ENCODE measurements at regions not wholly inside any gene's neighbourhood (a gene's known extent, or its start where the extent isn't known, plus 50 kb on each side); places are given as distances from the start of the nearest gene placed in this dataset.

DNA sequence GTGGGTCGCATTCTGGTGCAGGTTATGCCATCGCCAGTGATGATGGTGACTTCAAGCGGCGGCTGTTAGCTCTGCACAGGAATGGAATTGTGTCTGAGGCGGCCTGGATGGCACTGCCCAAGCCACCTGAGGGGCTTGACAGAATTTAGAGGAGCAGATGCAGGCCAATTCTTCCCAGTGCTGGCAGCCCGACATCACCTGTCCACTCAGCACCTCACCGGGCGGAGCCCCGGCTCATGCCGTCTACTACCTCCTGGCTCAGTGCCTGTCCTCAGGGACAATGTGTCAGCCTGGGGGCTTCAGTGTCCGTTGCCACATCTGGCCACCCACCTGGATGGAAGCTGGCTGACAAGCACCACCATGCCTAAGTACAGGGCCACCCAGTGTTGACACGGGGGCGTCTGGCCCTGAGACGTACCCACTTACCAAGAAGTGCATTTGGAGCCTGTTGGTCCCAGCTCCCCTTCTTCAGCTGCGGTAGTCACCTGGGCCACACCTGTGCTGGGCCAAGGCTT, 420.5 kb upstream of the MKI67 start:
- TF ChIP-seq, protein P1, sequence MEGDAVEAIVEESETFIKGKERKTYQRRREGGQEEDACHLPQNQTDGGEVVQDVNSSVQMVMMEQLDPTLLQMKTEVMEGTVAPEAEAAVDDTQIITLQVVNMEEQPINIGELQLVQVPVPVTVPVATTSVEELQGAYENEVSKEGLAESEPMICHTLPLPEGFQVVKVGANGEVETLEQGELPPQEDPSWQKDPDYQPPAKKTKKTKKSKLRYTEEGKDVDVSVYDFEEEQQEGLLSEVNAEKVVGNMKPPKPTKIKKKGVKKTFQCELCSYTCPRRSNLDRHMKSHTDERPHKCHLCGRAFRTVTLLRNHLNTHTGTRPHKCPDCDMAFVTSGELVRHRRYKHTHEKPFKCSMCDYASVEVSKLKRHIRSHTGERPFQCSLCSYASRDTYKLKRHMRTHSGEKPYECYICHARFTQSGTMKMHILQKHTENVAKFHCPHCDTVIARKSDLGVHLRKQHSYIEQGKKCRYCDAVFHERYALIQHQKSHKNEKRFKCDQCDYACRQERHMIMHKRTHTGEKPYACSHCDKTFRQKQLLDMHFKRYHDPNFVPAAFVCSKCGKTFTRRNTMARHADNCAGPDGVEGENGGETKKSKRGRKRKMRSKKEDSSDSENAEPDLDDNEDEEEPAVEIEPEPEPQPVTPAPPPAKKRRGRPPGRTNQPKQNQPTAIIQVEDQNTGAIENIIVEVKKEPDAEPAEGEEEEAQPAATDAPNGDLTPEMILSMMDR (IDR thresholded peaks at IDR 0.05; ENCODE audit: low read depth, low read length, missing control alignments) = no peak
- no peak for DNase-seq (ENCODE audit: extremely low read depth, low read depth)
- no peak overlapping the region for H3K4me3 ChIP-seq (replicated peaks; ENCODE audit: low read depth, low read length)

DNA sequence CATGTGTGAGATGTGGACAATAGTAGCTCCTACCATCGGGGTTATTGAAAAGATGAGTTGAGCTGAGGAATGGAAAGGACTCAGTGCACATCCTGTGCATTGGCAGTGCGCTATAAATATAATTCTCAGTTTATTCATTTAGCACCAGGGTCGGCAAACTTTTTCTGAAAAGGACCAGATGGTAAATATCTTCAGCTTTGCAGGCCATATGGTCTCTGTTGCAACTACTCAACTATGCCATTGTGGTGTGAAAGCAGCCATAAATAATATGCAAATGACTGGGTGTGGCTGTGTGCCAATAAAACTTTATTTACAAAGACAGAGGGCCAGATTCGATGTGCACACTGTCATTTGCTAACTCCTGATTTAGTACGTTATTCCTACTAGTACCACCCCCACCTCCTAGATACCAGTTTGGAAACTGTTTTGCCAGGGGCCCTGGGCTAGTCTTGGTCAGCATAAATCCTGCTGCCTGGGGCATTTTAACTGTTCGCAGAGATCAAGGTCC, 422.9 kb upstream of the MKI67 start:
- no peak for DNase-seq (ENCODE audit: extremely low read depth, low read depth)
- H3K4me3 ChIP-seq (replicated peaks; ENCODE audit: low read depth, low read length) = no peak overlapping the region
- TF ChIP-seq, protein P1 (IDR thresholded peaks at IDR 0.05; ENCODE audit: low read depth, low read length, missing control alignments) = no peak

DNA sequence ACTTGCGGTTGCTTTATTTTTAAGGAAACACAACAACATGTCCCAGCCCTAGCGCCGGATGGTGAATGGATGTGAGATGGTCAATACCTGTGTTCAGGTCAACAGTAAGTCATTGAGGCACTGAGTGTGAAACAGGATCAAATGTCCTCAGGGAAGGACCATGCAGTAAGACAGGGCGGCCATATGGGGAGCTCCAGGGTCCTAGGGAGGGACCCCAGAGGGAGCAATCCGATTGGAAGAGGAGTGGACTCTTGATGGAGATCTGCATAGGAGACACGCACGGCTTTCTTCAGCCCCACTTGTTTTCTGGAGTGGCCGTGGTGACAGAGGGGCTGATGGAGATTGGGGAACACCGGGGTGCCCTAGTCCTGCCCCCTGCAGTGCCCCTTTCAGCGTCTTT, 423.8 kb upstream of the MKI67 start:
- no peak overlapping the region for H3K4me3 ChIP-seq (replicated peaks; ENCODE audit: low read depth, low read length)
- no peak for DNase-seq (ENCODE audit: extremely low read depth, low read depth)
- TF ChIP-seq, protein P1 (IDR thresholded peaks at IDR 0.05; ENCODE audit: low read depth, low read length, missing control alignments) = no peak

DNA sequence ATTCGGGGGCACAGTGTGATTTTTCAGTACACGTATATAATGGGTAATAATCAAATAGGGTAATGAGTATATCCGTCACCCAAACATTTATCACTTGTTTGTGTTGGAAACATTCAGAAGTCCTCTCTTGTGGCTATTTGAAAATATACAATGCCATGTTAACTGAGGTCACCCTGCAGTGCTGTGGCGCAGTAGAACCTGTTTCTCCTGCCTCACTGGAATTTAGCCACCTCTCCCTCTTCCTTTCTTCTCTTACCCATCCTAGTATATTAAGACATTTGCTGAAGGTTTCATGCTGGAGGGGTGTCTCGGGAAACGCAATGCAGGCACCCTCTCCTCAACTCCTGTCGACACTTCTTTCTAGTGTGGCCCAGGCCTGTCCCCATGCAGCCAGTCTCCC, 425.3 kb upstream of the MKI67 start:
- TF ChIP-seq, protein P1 (IDR thresholded peaks at IDR 0.05; ENCODE audit: low read depth, low read length, missing control alignments) = no peak
- no peak overlapping the region for H3K4me3 ChIP-seq (replicated peaks; ENCODE audit: low read depth, low read length)
- DNase-seq (ENCODE audit: extremely low read depth, low read depth) = no peak

DNA sequence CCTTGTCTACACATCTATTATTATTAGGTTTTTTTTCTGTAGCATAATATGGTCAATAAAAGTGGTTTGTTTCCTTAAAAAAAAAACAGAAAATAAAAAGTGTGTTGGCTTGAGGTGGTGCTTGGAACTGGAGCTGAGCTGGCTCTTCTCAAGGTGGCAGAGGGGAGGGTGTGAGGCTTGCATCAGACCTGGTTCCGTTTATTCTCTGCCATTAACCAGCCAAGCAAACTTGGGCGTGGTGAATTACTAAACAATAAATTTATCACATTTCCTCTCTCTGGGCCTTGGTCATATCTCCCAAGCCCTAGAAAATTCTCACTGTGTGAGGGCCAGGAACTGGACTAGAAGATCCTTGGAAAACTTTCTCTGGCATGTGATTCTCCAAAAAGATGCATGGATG, 427.5 kb upstream of the MKI67 start:
- no peak for DNase-seq (ENCODE audit: extremely low read depth, low read depth)
- H3K4me3 ChIP-seq (replicated peaks; ENCODE audit: low read depth, low read length) = no peak overlapping the region
- TF ChIP-seq, protein P1 (IDR thresholded peaks at IDR 0.05; ENCODE audit: low read depth, low read length, missing control alignments) = no peak

DNA sequence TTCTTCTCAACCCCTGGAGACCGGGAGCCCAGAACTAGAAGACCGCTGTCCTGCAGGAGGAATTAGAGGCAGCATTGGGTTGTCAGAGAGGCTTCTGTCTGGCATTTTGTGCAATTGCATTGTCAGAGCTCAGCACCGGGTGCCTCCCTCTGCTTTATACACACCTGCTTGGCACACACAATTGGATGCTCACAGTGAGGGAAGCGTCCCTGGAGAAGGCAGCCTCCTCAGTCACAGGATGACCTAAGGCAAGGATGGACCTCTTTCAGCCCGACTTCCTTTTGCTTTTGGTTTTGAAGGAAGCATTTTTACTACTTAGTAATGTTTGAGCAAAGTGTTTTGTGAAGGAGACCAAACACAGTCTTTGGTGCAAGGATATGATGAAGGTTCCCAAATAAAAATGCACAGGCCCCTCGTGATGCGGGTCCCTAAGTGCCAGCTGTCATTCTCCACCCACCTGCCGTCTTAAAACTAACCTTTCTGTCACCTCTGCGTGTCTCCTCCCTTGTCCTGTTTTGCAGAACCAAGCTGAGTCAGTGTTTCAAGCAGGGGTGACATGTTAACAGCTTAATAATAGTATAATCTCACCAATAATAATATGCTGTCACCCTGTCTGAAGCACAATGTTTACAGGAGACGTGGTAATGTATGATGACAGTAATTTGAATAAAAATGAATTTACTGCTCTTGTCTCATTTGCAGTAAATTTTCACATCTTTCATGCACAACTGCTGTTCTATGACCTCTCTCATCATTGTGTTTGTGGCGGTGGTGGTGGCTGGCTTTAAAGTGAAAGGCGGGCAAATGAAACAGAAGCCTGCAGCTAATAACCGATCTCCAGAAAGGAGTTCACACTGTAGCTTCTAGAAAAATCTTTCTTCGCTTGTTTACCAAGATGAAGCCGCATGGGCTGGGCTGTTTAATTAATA, 430.2 kb upstream of the MKI67 start:
- DNase-seq (ENCODE audit: extremely low read depth, low read depth) = no peak
- H3K4me3 ChIP-seq (replicated peaks; ENCODE audit: low read depth, low read length) = no peak overlapping the region
- TF ChIP-seq, protein P1 (IDR thresholded peaks at IDR 0.05; ENCODE audit: low read depth, low read length, missing control alignments) = no peak

Data from HFF-Myc (cell line).